HFF-Myc (cell line): ENCODE measurements at regions not wholly inside any gene's neighbourhood (a gene's known extent, or its start where the extent isn't known, plus 50 kb on each side); places are given as distances from the start of the nearest gene placed in this dataset.
"Not testable (repeated sequence)": the region's sequence is repeated elsewhere in the genome, so short reads cannot be mapped to it uniquely, and the experiment has no call there.

Experiments
- DNase-seq: peaks from one replicate; pipeline ENCODE4 v3.0.0-alpha.2; 2011; ENCODE audit warnings: low read depth; ENCODE audit errors: extremely low read depth
- H3K4me3 ChIP-seq: replicated peaks from 2 replicates; pipeline ENCODE4 v1.5.1; 2011; ENCODE audit warnings: low read depth, mild to moderate bottlenecking, control low read depth, low read length

DNA sequence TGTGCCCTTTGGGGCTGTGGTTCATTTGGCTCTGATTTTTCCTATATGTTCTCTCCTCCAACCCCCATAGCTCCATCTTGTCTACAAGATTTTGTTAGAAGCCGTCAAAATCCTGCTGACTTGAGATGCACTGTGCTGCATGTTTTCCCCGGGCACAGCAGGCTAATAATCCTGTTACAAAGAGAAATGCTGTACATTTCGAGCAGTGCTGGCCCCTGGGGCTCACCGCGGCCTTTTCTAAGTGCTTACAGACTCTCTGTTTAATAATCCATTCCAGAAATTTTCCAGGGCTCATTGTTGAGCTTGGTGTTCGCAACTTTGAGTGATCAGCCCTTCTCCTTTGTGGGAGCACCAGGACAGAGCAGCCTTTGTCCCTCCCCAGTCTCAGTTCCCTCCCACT, 158.6 kb downstream of the OR4F15 start:
- DNase-seq, H3K4me3 ChIP-seq: not testable (repeated sequence)

- not testable (repeated sequence) for DNase-seq, H3K4me3 ChIP-seq
Observed at GRCh38 chr15:101977281-101977680, 165.3 kb downstream of the OR4F15 start.

- H3K4me3 ChIP-seq, DNase-seq: not testable (repeated sequence)
Observed at GRCh38 chr15:101980206-101980910, 168.4 kb downstream of the OR4F15 start.
